ENCODE measurements at regions not wholly inside any gene's neighbourhood (a gene's known extent, or its start where the extent isn't known, plus 50 kb on each side); places are given as distances from the start of the nearest gene placed in this dataset.

DNA sequence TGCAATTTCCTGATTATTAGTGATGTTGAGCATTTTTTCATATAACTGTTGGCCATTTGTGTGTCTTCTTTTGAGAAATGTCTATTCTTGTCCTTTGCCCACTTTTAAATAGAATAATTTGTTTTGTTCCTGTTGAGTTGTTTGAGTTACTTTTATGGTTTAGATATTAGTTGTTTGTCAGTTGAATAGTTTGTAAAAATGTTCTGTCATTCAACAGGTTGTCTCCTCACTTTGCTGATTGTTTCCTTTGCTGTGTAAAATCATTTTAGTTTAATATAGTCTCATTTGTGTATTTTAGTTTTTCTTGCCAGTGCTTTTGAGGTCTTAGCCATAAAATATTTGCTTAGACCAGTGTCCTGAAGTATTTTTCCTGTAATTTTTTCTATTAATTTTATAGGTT lies 181.8 kb upstream of the GLRA2 start:
- no peaks in the 10 kb centered on the region for H3K27me3 Mint-ChIP-seq
- Histone ChIP-seq H3K79me2 (ENCODE audit: control insufficient read depth, insufficient read depth, low read length) (no peaks in the 10 kb centered on the region), H3K4me2 (replicated peaks; ENCODE audit: low read depth, low read length, poor library complexity, severe bottlenecking) (no peak overlapping the region), H3K9ac (ENCODE audit: low read length) (no peak overlapping the region), H3K4me1 (ENCODE audit: control insufficient read depth in 2 of 2, insufficient read depth in 2 of 2, low read length in 2 of 2) (no peaks in the 10 kb centered on the region), H3K9me3 (ENCODE audit: control extremely low read depth in 1 of 3, control insufficient read depth in 2 of 3, insufficient read depth in 1 of 3, low read length in 2 of 3) (no peaks in the 10 kb centered on the region), H4K20me1 (ENCODE audit: control insufficient read depth, insufficient read depth, low read length, poor library complexity, severe bottlenecking) (no peaks in the 10 kb centered on the region), H3K27me3 (replicated peaks in 1 of 4; ENCODE audit: control extremely low read depth in 1 of 4, control insufficient read depth in 3 of 4, insufficient read depth in 4 of 4, low read length in 3 of 4) (no peaks in the 10 kb centered on the region), H3K4me3 (ENCODE audit: control extremely low read depth in 1 of 5, extremely low read depth in 1 of 5, insufficient read depth in 1 of 5, low read depth in 2 of 5, low read length in 4 of 5) (no peak overlapping the region), H3K27ac (ENCODE audit: low read length in 2 of 2) (no peak overlapping the region), H3K36me3 (replicated peaks in 1 of 2; ENCODE audit: control extremely low read depth in 1 of 2, control insufficient read depth in 1 of 2, extremely low read depth in 1 of 2, insufficient read depth in 2 of 2, low read length in 1 of 2) (no peaks in the 10 kb centered on the region), H2AFZ (ENCODE audit: insufficient read depth, low read depth, low read length, poor library complexity, severe bottlenecking) (no peak overlapping the region)
- DNase-seq: no peak
- intact Hi-C loops (cut with micrococcal nuclease): no loop called here
- no peak overlapping the region for H3K27ac Mint-ChIP-seq
- no peak for ATAC-seq (ENCODE audit: low read depth)
- TF ChIP-seq EZH2 (IDR thresholded peaks at IDR 0.05; ENCODE audit: borderline replicate concordance, insufficient read depth, low read depth, low read length, poor library complexity, severe bottlenecking): no peak
- TF ChIP-seq, protein P1, sequence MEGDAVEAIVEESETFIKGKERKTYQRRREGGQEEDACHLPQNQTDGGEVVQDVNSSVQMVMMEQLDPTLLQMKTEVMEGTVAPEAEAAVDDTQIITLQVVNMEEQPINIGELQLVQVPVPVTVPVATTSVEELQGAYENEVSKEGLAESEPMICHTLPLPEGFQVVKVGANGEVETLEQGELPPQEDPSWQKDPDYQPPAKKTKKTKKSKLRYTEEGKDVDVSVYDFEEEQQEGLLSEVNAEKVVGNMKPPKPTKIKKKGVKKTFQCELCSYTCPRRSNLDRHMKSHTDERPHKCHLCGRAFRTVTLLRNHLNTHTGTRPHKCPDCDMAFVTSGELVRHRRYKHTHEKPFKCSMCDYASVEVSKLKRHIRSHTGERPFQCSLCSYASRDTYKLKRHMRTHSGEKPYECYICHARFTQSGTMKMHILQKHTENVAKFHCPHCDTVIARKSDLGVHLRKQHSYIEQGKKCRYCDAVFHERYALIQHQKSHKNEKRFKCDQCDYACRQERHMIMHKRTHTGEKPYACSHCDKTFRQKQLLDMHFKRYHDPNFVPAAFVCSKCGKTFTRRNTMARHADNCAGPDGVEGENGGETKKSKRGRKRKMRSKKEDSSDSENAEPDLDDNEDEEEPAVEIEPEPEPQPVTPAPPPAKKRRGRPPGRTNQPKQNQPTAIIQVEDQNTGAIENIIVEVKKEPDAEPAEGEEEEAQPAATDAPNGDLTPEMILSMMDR (IDR thresholded peaks at IDR 0.05): no peak
- H3K4me1 Mint-ChIP-seq: no peaks in the 10 kb centered on the region
- no peak overlapping the region for H3K4me3 Mint-ChIP-seq
- POLR2A ChIA-PET: no interaction called here
- peaks cover 4% of the 10 kb centered on the region for H3K9me3 Mint-ChIP-seq (ENCODE audit: insufficient read depth)
- CTCF ChIA-PET: no interaction called here

DNA sequence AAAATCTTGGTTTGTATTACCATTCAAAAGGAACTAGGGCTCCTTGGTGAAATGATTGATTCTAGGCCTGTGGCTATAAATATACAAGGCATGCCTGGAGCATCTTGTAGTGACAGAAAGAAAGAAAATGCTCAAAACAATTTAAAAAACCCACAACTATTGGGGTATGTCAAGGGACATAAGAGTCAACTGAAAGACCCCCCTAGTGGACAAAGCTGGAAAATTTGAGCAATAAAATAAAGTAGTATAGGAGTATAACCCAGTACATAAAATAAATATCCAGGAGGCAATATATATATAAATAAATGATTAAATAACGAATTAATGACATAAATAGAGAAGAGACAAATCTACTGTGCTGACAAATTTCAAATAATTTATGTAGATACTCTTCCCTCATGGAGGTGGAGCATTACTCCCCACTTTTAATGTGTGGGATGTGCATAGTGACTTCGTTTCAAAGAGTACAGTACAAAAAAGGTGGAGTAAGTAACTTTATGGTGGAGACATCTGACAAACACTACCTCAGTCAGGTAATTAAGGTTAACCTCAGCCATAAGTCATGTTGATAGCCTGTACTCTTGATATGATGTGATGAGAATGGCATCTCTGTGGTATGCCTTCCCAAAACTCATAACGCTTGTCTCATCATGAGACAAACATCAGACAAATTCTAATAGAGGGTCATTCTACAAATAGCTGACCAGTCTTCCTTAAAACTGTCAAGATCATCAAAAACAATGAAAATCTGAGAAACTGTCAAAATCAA lies 185.0 kb upstream of the GLRA2 start:
- no peak for DNase-seq
- no peak overlapping the region for H3K9ac ChIP-seq (ENCODE audit: low read length)
- no peak overlapping the region for H2AFZ ChIP-seq (ENCODE audit: insufficient read depth, low read depth, low read length, poor library complexity, severe bottlenecking)
- H3K4me1 ChIP-seq (ENCODE audit: control insufficient read depth in 2 of 2, insufficient read depth in 2 of 2, low read length in 2 of 2): no peaks in the 10 kb centered on the region
- POLR2A ChIA-PET: no interaction called here
- no peaks in the 10 kb centered on the region for H3K27me3 ChIP-seq (replicated peaks in 1 of 4; ENCODE audit: control extremely low read depth in 1 of 4, control insufficient read depth in 3 of 4, insufficient read depth in 4 of 4, low read length in 3 of 4)
- no peak overlapping the region for H3K4me3 ChIP-seq (ENCODE audit: control extremely low read depth in 1 of 5, extremely low read depth in 1 of 5, insufficient read depth in 1 of 5, low read depth in 2 of 5, low read length in 4 of 5)
- no peak overlapping the region for H3K27ac ChIP-seq (ENCODE audit: low read length in 2 of 2)
- H3K4me2 ChIP-seq (replicated peaks; ENCODE audit: low read depth, low read length, poor library complexity, severe bottlenecking): no peak overlapping the region
- no peaks in the 10 kb centered on the region for H3K9me3 ChIP-seq (ENCODE audit: control extremely low read depth in 1 of 3, control insufficient read depth in 2 of 3, insufficient read depth in 1 of 3, low read length in 2 of 3)
- CTCF ChIA-PET: no interaction called here
- H3K36me3 ChIP-seq (replicated peaks in 1 of 2; ENCODE audit: control extremely low read depth in 1 of 2, control insufficient read depth in 1 of 2, extremely low read depth in 1 of 2, insufficient read depth in 2 of 2, low read length in 1 of 2): no peaks in the 10 kb centered on the region
- H4K20me1 ChIP-seq (ENCODE audit: control insufficient read depth, insufficient read depth, low read length, poor library complexity, severe bottlenecking): no peaks in the 10 kb centered on the region
- ATAC-seq (ENCODE audit: low read depth): no peak
- intact Hi-C loops (cut with micrococcal nuclease): no loop called here
- H3K79me2 ChIP-seq (ENCODE audit: control insufficient read depth, insufficient read depth, low read length): no peaks in the 10 kb centered on the region
- no peak overlapping the region for H3K27ac Mint-ChIP-seq
- H3K4me1 Mint-ChIP-seq: no peaks in the 10 kb centered on the region
- H3K9me3 Mint-ChIP-seq (ENCODE audit: insufficient read depth): no peaks in the 10 kb centered on the region
- no peak overlapping the region for H3K4me3 Mint-ChIP-seq
- no peak for TF ChIP-seq EZH2 (IDR thresholded peaks at IDR 0.05; ENCODE audit: borderline replicate concordance, insufficient read depth, low read depth, low read length, poor library complexity, severe bottlenecking)
- TF ChIP-seq, protein P1 (IDR thresholded peaks at IDR 0.05): no peak
- H3K27me3 Mint-ChIP-seq: no peaks in the 10 kb centered on the region
- WGBS (ENCODE audit: insufficient coverage): no CpG with 5 or more reads among the region's 3 CpGs

Measured in B cell (primary cell).